HG03469 (cell line): ENCODE measurements at regions not wholly inside any gene's neighbourhood (a gene's known extent, or its start where the extent isn't known, plus 50 kb on each side); places are given as distances from the start of the nearest gene placed in this dataset.

Experiments
- ATAC-seq: cut with Tn5 transposase; IDR thresholded peaks from one replicate; pipeline ENCODE4 v1.9.1; 2021; ENCODE audit warnings: mild to moderate bottlenecking, moderate library complexity, moderate number of reproducible peaks; ENCODE audit not compliant: unreplicated experiment

DNA sequence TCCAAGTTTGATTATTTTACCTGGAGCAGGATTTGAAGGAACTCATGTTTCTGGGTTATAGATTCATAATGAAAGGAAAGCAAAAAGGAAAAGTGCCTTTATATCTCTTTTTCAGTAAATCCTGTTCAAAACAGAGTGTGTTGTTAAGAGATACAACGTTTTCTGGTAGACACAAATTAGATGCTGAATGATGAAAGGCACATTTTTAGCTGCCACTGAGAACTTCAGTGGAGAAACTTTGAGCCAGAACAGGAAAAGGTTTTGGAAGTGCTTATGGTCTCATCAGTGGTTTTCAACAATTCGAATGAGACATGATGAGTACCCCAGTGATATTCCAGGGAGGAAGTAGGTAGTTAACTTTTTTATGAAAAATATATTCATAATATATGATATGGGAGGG lies 338.0 kb upstream of the C1orf87 start:
- ATAC-seq = no peak

DNA sequence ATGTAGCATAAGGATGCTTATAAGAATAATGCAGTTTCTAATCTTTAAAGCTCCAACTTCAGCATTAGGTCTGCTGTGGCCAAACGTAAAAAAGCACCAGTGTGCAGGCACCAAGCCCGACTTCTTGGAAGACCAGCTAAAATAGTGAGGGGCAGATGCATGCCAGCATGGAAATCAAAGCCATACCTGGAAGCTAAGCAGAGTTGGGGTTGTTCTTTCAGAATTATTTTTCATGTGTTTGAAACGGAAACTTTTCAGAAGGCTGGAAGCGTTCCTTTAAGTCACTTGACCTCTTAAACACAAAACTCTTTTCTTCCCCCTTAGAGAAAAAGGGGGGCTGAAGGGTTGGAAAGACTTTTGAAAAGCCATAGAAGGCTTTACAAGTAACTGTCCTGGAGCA lies 329.2 kb upstream of the C1orf87 start:
- ATAC-seq = no peak

DNA sequence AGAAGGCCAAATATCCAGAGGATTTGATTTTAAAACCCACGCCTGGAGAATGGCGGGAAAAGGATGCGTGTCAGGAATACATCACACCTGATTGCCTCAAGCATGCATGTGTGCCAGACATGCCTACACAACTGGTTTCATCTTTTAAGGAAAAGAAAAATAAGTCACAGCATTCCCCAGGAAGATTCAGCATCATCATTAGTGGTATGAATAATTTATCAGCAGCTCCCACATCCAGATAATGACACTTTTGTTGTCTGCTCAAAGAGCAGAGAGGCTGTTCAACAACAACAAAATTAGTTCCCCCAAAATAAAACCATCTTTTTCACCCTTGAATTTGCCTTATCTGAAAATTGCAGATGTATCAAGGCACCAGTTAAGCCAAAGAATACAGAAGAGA lies 328.6 kb upstream of the C1orf87 start:
- ATAC-seq = no peak

DNA sequence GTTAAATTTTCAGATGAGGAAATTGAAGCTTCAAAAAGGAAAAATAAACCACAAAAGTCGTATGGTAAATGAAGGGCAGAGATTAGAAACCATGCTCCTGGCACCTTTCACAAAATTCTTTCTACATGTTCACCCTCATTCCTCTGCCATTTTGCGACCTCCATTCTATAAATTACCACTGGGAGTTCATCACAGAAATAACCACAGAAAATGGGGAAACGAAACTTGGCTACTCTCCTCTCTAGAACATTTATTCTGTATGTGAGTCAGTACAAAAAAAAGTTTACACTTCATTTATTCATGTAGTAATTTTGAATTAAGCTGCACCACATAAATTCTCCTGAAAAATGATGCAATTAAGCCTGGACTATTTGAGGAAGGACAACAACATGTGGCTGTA lies 320.9 kb upstream of the C1orf87 start:
- peak; percentile 44 for ATAC-seq

DNA sequence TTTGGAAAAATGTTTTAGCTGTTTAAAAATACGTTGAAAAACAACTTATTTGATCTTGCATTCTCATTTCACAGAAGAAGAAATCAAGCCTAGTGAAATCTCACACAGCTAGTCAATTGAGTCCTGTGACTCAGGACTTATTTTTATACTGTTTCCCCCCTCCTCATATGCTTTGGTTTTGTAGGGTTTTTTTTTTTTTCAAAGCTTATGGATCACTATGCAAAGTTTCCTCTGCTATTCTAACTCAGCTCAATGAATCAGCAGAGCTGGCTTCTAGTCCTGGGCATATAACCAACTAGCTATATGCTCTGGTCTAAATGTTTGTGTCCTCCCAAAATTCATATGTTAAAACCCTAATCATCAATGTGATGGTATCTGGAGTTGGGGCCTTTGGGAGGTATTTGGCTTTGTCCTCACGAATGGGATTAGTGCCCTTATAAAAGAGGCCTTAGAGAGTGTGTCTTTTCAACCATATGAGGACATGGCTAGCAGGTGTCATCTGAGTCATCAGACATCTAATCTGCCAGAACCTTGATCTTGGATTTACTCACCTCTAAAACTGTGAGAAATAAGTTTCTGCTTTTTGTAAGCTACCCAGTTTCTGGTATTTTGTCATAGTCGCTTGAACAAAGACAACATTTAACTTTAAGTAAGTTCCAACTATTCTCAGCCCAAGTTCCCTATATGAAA lies 317.2 kb upstream of the C1orf87 start:
- peak; percentile 66 for ATAC-seq

DNA sequence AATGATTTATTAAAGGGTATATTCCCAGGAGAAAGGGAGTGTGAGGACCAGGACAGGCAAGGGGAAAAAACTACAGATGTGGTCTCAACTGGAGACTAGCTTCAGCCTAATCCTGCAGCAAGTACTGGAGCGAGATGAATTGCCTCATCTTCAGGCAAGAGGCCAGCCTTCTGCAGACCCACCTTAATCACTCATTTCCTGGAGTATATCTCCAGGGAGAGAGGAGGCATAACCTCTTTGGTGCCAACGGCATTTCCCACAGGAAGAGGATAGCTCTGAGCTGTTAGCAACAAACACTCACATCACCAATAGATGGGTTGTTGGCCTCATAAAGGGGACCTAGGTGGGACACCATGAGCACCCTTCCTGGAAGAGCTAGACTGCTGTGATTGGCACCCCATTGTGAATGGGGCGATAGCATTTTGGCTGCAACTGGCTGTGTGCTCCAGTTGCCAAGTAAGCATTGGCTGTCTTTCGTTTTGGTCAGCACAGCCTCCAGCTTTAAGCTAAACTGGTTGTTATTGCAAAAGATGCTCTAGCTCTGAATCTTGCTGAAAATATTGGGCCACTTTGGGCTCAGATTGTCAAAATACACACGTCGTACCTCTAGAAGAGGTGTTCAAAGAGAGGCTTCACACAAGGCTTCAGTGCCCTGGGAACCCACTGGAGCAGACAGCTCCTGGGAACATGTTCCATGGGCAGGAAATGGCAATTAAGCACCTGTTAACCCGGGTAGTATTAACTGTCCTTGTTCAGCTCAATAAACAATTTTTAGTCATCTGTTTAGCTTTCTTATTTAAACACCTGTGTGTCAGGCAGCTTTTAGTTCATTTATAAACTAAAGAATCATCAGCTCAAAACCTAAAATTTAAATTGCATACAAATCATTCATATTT lies 314.8 kb upstream of the C1orf87 start:
- no peak for ATAC-seq

DNA sequence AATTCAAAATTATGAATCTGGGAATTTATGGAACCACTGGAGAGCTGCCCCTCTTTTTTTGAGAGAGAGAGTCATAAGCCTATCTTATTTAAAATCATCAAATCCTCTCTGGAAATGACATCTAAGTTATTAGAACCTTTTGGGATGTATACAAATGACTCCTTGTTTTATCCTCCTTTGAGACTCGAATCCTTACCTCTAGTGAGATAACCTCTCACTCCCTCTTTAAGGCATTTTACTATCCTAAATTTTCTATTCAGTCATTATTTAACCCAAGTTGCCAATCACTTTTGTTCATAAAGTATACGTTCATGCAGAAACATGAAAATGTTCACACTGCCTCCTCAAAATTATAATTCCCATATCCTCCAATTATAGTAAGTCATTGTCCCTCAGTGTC lies 313.6 kb upstream of the C1orf87 start:
- no peak for ATAC-seq

DNA sequence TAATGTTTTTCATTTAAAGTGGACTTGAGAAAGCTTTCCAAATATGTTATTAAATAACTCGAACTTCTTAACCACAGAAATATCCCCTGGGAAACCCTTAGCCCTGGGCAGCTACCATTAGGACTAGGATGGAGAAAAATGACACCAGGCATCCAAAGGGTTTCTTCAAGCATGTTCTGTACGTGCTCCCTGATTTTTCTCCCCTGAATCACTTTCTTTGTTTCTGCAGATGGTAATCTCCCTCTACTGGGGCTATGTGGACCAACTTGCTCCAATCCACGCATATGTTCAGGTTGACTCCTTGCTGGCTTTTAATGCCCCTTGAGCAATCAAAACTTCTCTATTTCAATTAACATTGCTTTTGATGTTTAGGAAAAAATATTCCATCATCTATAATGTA lies 312.7 kb upstream of the C1orf87 start:
- ATAC-seq = no peak

DNA sequence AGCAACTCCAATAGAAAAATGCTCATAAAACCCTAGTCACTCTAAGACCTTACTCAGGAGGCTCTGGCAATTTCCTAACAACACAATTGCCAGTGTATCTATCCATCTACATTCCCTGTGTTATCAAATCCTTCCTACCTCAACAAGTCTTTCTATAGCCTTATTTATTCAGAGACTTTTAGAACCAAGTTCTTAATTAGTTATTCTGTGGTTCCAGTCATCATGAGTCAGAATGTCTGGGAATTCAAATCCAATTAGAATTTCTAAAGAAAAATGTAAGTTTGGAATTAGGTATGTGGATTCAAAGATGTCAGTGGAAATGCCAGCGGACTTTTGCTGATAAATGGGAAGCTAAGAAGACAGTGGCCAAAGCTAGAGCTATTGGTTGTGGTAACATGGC lies 302.6 kb upstream of the C1orf87 start:
- ATAC-seq = no peak

DNA sequence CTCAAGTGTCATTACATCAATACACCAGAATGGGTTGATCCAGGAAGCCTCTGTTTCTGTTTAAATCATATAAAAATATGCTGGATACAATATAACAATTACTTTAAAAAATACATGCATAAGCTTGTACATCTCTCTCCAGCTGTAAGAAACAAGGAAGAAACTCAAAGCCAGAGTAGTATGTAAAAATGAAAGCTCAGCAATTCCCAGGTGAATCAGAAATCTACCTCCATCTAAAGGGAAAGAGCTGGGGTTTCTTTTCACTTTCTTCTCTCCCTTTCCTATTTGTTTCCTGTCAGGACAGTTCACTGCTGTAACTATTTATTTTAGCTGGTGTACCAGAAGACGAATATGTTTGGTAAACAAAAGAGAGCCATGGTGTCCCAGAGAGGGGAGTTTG lies 301.0 kb upstream of the C1orf87 start:
- ATAC-seq = no peak

DNA sequence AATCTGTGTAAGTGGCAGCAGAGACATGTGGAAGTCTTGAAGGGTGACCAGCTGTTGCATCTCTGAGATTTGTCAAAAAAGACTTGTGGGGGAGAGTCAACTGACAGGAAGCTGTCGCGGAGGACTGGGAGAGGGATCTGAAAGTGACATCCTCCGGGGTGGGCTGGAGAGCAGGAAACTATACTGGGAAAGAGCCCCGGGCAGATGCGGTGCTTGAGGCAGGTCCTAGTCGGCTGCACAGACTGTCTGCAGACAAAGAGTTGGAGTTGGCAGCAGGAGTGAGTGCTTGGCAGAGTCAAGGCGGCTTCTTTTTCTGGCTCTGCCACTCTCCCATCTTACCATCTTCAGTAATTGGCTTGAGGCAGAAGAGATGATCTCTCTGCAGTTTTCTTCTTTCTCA lies 294.0 kb upstream of the C1orf87 start:
- ATAC-seq = no peak

DNA sequence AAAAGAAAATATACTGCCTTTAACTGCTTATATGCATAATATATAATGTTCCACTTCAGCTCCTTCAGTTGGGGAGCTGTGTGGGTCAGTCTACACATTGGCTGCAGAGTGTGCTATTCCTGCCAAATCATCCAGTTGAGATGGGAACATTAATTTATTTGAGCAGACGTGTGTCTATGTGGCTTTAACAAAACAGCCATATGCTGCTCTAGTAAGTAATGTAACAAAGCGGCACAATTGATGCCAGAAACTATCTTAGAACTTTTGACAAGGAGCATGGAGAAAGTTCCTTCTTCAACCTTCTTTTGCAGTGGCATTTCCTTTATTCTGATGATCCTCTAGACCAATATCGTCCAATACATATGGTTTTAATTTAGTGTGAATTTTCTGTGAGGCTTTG lies 285.9 kb upstream of the C1orf87 start:
- no peak for ATAC-seq

DNA sequence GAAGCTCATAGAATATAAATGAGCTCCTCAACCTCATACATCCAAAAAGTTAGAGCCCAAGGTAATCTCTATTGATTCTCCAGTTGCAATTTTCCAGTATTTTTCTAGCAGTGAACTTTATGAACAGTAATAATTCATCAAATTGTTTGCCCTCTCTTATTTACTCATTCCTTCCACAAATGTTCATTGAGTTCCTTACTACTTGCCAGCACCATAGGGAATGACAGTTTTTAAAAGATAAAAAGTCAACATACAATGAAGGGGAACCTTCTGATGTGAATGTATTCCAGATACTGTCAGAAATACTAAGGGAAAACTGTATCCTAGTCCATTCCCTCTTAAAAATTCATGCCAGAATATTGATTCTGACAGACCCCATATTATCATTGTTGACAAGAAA lies 277.0 kb upstream of the C1orf87 start:
- no peak for ATAC-seq

DNA sequence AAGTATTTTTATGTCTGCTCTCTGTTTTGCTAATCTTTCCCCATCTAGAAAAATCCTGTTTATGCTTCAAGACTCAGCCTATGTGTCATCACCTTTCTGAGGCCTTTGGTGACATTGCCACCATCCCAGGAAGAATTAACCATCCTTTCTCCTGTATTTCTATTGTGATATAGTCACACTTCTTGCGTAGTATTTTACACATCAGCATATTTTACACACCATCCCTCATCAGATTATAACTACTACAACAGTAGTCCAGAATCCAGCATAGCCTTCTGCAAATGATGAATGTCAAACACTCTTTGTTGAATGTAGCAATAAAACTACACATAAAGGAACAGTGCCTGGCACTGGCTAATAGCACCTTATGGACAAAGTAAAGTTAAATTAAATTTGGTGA lies 275.3 kb upstream of the C1orf87 start:
- no peak for ATAC-seq

DNA sequence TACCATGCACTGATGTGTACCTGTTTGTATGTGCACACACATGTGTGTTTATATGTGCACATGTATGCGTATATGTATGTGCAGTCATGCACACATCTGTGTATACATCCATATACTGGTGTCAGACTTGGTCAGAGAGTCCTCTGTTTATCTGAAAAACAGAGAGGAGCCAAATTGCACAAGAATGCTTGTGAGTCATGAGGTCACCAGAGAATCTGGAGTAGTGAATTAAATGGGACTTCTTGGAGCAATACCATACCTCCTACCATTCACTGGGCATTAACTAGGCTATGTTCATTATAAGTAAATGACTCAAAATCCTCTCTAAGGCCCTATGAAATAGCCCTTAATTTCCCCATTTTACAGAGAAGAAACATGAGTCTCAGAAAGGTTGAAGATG lies 272.1 kb upstream of the C1orf87 start:
- no peak for ATAC-seq

DNA sequence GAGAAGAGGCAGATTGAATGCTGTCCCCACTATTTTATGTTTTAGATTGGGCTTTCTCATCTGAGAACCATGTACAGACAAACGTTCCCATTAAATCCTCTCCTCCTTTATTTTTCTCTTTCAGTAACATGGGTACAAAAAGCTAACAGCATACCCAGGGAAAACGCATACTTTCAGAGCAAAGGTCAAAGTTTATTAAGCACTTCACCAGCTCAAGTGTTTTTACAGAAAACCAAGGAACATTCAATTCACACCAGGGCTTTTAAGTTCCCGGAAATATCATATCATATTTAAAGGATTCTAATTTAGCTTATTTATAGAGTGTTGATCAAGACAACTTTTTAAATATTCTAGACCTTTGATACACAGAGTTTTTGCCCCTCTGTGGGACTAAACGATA lies 271.5 kb upstream of the C1orf87 start:
- ATAC-seq = no peak

DNA sequence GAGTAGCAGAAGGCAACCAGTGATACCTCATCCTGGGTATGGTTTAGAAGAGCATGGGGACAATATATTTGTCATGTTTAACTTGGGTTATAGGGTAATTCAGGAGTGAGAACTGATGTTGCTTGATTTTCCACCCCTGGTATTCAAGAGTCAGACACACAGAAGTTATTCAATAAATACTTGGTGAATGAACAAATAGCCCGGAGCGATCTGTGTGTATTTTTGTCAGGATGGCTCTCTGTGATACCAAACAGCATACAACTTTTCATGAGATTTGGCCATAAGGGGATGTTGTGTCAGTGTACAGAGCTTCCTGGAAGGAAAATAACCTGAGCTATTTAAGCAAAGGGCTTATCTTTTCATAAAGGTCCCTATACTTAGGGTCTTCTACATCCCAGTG lies 270.2 kb upstream of the C1orf87 start:
- no peak for ATAC-seq

DNA sequence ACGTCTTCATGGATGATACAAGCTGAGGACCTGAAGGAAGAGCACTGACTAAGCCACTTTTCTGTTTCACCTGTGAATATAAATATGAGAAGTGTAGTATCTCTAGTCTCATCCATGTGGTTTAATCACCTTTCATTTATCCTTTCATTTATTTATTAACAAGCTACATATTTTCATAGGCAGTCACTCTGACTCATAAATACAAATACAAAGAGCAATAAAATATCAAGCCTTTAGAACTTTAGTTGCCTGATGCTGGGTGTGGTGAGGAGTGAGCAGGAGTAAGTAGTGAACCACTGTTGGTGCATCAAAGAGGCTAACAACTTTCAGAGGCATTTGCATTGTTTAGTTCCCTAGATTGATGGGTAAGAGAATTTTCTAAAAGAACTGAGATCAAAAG lies 269.0 kb upstream of the C1orf87 start:
- no peak for ATAC-seq

DNA sequence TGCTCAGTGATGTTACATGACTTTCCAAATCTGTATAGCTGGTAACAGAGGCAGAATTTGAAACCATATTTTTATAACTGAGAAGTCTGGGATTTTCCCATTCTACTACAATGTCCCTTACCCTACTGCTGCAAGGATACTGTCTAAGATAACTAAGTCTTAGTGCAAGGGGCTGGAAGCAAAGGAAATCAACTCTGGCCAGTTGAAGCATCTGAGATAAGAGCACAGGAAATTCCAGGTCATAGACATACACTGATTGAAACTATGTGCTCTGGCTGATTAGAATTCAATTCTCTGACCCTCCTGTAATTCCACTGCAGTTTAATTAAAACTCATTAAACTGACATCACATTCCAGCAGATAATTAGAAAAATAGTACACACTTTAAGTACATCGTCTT lies 267.7 kb upstream of the C1orf87 start:
- no peak for ATAC-seq

DNA sequence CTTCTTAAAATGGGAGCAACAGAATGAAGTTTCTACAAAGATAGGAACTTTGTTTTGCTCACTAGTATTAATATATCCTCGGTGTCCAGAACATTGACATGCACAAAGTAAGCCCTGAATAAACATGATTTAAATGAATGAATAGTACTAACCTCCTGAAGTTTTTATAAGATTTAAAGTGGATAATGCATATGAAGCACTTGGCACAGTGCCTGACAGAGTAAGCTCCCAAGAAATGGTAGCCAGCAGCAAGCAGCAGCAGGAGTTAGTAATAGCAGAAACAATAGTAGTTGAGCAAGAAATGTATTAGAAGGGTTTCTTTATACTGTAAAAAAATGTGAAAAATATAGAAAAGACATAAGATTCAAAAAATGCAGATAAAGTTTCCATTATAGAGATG lies 258.1 kb upstream of the C1orf87 start:
- no peak for ATAC-seq

DNA sequence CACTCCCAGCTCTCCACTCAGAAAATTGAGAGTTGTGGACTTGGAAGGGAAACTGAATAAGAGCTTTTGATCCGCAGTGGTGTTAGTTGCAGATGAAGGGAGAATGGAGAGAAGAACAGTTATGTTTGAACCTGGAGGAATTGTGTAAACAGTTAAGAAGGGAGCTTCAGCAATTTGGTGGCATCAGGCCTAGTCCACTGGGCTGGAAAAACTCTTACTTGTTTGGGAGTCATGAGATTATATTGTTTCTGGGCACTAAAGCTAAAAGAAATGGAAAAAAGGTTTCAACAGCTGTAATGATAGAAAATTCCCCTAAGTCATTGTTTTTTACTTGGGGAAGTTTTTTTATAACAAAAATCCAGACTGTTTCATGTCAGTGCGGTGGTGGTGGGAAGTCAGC lies 256.1 kb upstream of the C1orf87 start:
- ATAC-seq = no peak

DNA sequence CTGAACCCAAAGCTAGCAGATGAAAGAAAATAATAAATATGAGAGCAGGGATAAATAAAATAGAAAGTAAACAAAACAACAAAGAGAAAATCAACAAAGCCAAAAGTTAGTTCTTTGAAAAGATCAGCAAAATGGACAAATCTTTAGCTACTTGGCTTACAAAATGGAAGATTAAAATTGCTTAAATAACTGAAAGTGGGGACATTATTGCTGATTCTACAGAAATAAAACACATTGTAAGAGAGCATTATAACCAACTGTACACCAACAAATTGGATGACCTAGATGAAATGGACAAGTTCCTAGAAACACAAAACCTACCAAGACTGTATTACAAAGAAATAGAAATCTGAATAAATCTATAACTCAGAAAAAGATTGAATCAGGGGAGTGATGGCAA lies 238.3 kb upstream of the C1orf87 start:
- ATAC-seq = no peak

DNA sequence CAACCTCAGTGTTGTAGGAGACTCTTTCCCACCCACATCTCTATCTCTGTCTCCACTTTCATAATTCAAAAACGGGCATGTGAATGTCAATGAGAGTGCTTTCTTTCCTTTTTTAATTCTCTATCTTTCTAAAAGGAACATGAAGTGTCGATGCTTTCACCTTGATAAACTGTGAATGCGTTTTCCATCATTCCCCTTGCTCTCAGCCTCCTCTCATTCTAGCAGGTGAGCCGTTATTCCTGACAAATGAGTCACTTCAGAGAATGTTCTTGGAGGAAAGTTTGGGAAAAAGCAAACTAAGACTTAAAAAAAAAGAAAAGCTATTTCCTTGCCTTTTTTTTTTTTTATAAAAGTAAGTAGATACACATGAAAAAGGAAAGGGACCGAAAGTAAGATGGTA lies 226.0 kb upstream of the C1orf87 start:
- no peak for ATAC-seq
